Right lobe of liver (tissue), 6 donors: ENCODE measurements at regions not wholly inside any gene's neighbourhood (a gene's known extent, or its start where the extent isn't known, plus 50 kb on each side); places are given as distances from the start of the nearest gene placed in this dataset.

Experiments
- ATAC-seq, 4 donors: fragments of 200-7000 bp; cut with Tn5 transposase; one replicate each; pipeline ENCODE4 v1.9.1; 2020; ENCODE audit warnings: mild to moderate bottlenecking in 4 of 4, moderate library complexity in 4 of 4
- DNase-seq, 3 donors: peaks; one replicate each; pipeline ENCODE4 v3.0.0-alpha.2; 2020
- H3K27ac ChIP-seq, 3 donors: fragments of 200-600 bp; one replicate each; pipeline ENCODE4 v1.8.0; 2022
- H3K27me3 ChIP-seq, 2 donors: fragments of 200-600 bp; one replicate each; pipeline ENCODE4 v1.8.0; 2022
- H3K36me3 ChIP-seq, 4 donors: fragments of 200-600 bp; sonication (generic) in 1 of 4; one replicate each; pipeline versions ENCODE4 v1.5.1 to v1.8.0; 2017 to 2022; ENCODE audit warnings: control low read depth in 1 of 4
- H3K4me1 ChIP-seq, 4 donors: fragments of 200-600 bp; sonication (generic) in 1 of 4; one replicate each; pipeline versions ENCODE4 v1.5.1 to v1.8.0; 2017 to 2022; ENCODE audit warnings: control low read depth in 1 of 4
- H3K4me3 ChIP-seq, 3 donors: fragments of 200-600 bp; one replicate each; pipeline ENCODE4 v1.8.0; 2022
- H3K9me3 ChIP-seq, 4 donors: fragments of 200-600 bp; sonication (generic) in 1 of 4; one replicate each; pipeline versions ENCODE4 v1.5.1 to v1.8.0; 2017 to 2022; ENCODE audit warnings: control low read depth in 1 of 4
- POLR2A ChIP-seq: fragments of 450-650 bp; IDR thresholded peaks from one replicate; pipeline ENCODE4 v1.6.1; 2017; ENCODE audit warnings: antibody characterized with exemption, mild to moderate bottlenecking
- WGBS: methylation state at CpG from one replicate; pipeline ENCODE4 v1.1.6; 2018; ENCODE audit warnings: low coverage, low lambda C conversion rate; ENCODE audit not compliant: insufficient coverage; ENCODE audit errors: missing lambda C conversion rate; 5-methylcytosine and 5-hydroxymethylcytosine counted together
- intact Hi-C, 2 donors: fragments of 100-400 bp; cut with DNase I; formaldehyde crosslinking; loops; one replicate each; pipeline versions ENCODE4 v1.11.2 to v1.14.1; 2022
- TF ChIP-seq, protein P1 (sequence below), 4 donors: fragments of 200-600 bp in 3 of 4; fragments of 450-650 bp in 1 of 4; IDR thresholded peaks; one replicate each; pipeline versions ENCODE4 v1.5.1 to v1.8.0; 2016 to 2022; ENCODE audit warnings: antibody characterized with exemption in 4 of 4, mild to moderate bottlenecking in 2 of 4
- donor health status: DM: no; HTN: yes; CAD: no.
- donor health status: DM: no; HTN: no; CAD: no.
- donor health status: DM: no; HTN: no; CAD: no.
- donor health status: DM: no; HTN: yes; CAD: no.
- donor health status: DM: no; HTN: yes; CAD: no.

GRCh38 chr13:73429701-73430100 is 370.9 kb downstream of the KLF5 start:
- TF ChIP-seq POLR2A = no peak
- TF ChIP-seq, protein P1, sequence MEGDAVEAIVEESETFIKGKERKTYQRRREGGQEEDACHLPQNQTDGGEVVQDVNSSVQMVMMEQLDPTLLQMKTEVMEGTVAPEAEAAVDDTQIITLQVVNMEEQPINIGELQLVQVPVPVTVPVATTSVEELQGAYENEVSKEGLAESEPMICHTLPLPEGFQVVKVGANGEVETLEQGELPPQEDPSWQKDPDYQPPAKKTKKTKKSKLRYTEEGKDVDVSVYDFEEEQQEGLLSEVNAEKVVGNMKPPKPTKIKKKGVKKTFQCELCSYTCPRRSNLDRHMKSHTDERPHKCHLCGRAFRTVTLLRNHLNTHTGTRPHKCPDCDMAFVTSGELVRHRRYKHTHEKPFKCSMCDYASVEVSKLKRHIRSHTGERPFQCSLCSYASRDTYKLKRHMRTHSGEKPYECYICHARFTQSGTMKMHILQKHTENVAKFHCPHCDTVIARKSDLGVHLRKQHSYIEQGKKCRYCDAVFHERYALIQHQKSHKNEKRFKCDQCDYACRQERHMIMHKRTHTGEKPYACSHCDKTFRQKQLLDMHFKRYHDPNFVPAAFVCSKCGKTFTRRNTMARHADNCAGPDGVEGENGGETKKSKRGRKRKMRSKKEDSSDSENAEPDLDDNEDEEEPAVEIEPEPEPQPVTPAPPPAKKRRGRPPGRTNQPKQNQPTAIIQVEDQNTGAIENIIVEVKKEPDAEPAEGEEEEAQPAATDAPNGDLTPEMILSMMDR (IDR thresholded peaks at IDR 0.05) = no peak
- H3K4me3 ChIP-seq = no peak overlapping the region
- 75% methylated on average over 1 of the region's 1 CpG for WGBS
- H3K4me1 ChIP-seq = no peaks in the 10 kb centered on the region
- intact Hi-C loops = no loop called here
- H3K27me3 ChIP-seq = no peaks in the 10 kb centered on the region
- DNase-seq = no peak
- ATAC-seq = no peak
- H3K36me3 ChIP-seq = no peaks in the 10 kb centered on the region
- no peaks in the 10 kb centered on the region for H3K9me3 ChIP-seq
- no peak overlapping the region for H3K27ac ChIP-seq

DNA sequence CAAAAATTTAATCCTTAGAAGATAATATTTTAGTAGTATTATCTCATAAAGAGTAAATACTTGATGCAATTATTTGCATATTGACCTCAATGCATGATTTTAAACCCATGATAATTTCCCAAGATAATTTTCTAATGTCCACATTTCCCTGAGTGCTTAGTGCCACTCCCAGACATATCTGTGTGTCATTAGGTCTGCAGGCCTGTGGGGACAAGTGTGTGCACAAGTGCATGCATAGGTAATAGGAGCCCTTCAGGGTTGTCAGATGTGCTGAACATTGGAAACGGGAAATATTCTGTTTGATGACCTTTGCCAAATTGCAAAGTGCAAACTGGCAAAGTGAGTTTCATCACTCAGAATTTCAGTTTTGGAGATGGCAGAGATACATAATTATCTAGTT is 369.9 kb downstream of the KLF5 start:
- TF ChIP-seq, protein P1 (IDR thresholded peaks at IDR 0.05) = no peak
- no peak for TF ChIP-seq POLR2A
- H3K9me3 ChIP-seq = no peaks in the 10 kb centered on the region
- no peak for DNase-seq
- H3K4me3 ChIP-seq = no peak overlapping the region
- H3K27ac ChIP-seq = no peak overlapping the region
- 30% methylated on average over 1 of the region's 1 CpG for WGBS
- intact Hi-C loops = no loop called here
- no peak for ATAC-seq
- H3K36me3 ChIP-seq = no peaks in the 10 kb centered on the region
- H3K27me3 ChIP-seq = no peaks in the 10 kb centered on the region
- no peaks in the 10 kb centered on the region for H3K4me1 ChIP-seq

GRCh38 chr13:73428137-73428536 is 369.3 kb downstream of the KLF5 start:
- intact Hi-C loops = no loop called here
- ATAC-seq = no peak
- 72% methylated on average over 3 of the region's 3 CpGs for WGBS
- Histone ChIP-seq H3K36me3 (no peaks in the 10 kb centered on the region), H3K4me3 (no peak overlapping the region), H3K9me3 (no peaks in the 10 kb centered on the region), H3K27ac (no peak overlapping the region), H3K27me3 (no peaks in the 10 kb centered on the region), H3K4me1 (no peaks in the 10 kb centered on the region)
- no peak for DNase-seq
- TF ChIP-seq, protein P1 (IDR thresholded peaks at IDR 0.05) = no peak

GRCh38 chr13:73422973-73423372 is 364.2 kb downstream of the KLF5 start:
- TF ChIP-seq, protein P1 (IDR thresholded peaks at IDR 0.05) = no peak
- TF ChIP-seq POLR2A = no peak
- Histone ChIP-seq H3K9me3 (no peaks in the 10 kb centered on the region), H3K4me1 (no peaks in the 10 kb centered on the region), H3K27ac (no peak overlapping the region), H3K27me3 (no peaks in the 10 kb centered on the region), H3K36me3 (no peaks in the 10 kb centered on the region), H3K4me3 (no peak overlapping the region)
- intact Hi-C loops = no loop called here
- ATAC-seq (no peak), DNase-seq (no peak)
- WGBS = 82% methylated on average over 2 of the region's 2 CpGs

- no peak for DNase-seq
- Histone ChIP-seq H3K27ac (no peak overlapping the region), H3K36me3 (no peaks in the 10 kb centered on the region), H3K27me3 (no peaks in the 10 kb centered on the region), H3K4me1 (no peaks in the 10 kb centered on the region), H3K4me3 (no peak overlapping the region), H3K9me3 (no peaks in the 10 kb centered on the region)
- whole genome bisulfite sequencing = 50% methylated on average over 7 of the region's 7 CpGs
- no peak for TF ChIP-seq POLR2A
- TF ChIP-seq, protein P1 (IDR thresholded peaks at IDR 0.05) = no peak
- ATAC-seq = peak in 1 of 4 donors; percentile 75
- intact Hi-C loops = no loop called here
Measured at GRCh38 chr13:73421310-73421912, 362.6 kb downstream of the KLF5 start.
